Adrenal gland (tissue), 9 donors: ENCODE measurements at regions not wholly inside any gene's neighbourhood (a gene's known extent, or its start where the extent isn't known, plus 50 kb on each side); places are given as distances from the start of the nearest gene placed in this dataset.

Experiments used
- DNase-seq, 7 donors: peaks; one replicate each; pipeline ENCODE4 v3.0.0-alpha.2; 2019 to 2020
- H3K27ac ChIP-seq, 5 donors: fragments of 200-600 bp; sonication (generic) in 4 of 5; 1 replicate in 3 of 5; 2 replicates in 2 of 5; pipeline versions ENCODE4 v1.5.1 to v1.8.0; 2016 to 2020; ENCODE audit warnings: mild to moderate bottlenecking in 1 of 5
- H3K27me3 ChIP-seq: fragments of 200-600 bp; 2 replicates; pipeline ENCODE4 v1.8.0; 2021
- H3K36me3 ChIP-seq, 2 donors: fragments of 200-600 bp; replicated peaks in 1 of 2; 1 replicate in 1 of 2; 2 replicates in 1 of 2; pipeline versions ENCODE4 v1.5.1 to v1.8.0; 2018 to 2022
- H3K4me1 ChIP-seq, 2 donors: fragments of 200-600 bp; replicated peaks in 1 of 2; 1 replicate in 1 of 2; 2 replicates in 1 of 2; pipeline versions ENCODE4 v1.5.1 to v1.8.0; 2018 to 2021
- H3K4me3 ChIP-seq, 4 donors: fragments of 200-600 bp; sonication (generic) in 3 of 4; one replicate each; pipeline ENCODE4 v1.5.1; 2016 to 2018
- H3K9me3 ChIP-seq, 3 donors: fragments of 200-600 bp; sonication (generic) in 1 of 3; replicated peaks in 1 of 3; 1 replicate in 2 of 3; 2 replicates in 1 of 3; pipeline versions ENCODE4 v1.5.1 to v1.8.0; 2016 to 2021
- POLR2A ChIP-seq, 2 donors: fragments of 450-650 bp; IDR thresholded peaks; one replicate each; pipeline ENCODE4 v1.6.1; 2017; ENCODE audit warnings: antibody characterized with exemption in 2 of 2, mild to moderate bottlenecking in 2 of 2, moderate library complexity in 1 of 2
- WGBS, 4 donors: extraction: QIAGEN DNeasy Blood & Tissue Kit in 2 of 4; methylation state at CpG; one replicate each; pipeline versions ENCODE4 v1.1.5 to v1.1.7; 2013 to 2017; 5-methylcytosine and 5-hydroxymethylcytosine counted together
- intact Hi-C, 2 donors: fragments of 100-400 bp; cut with DNase I; formaldehyde crosslinking; loops; one replicate each; pipeline versions ENCODE4 v1.14.1 to v1.15.0; 2022 to 2023
- TF ChIP-seq, protein P1 (sequence below), 6 experiments: fragments of 450-650 bp in 4 of 6; fragments of 200-600 bp in 2 of 6; sonication (generic) in 1 of 6; IDR thresholded peaks; 1 replicate in 5 of 6; 2 replicates in 1 of 6; pipeline versions ENCODE4 v1.5.1 to v1.8.0; 2016 to 2021; ENCODE audit warnings: antibody characterized with exemption in 6 of 6, mild to moderate bottlenecking in 2 of 6, moderate library complexity in 1 of 6
- donor health status: healthy with polysubstance abuse.
- donor health status: Bipolar disorder and iron deficiency.
- donor health status: DM: yes; HTN: yes; CAD: no.
- donor health status: DM: no; HTN: no; CAD: no.
- donor health status: DM: no; HTN: no; CAD: no.

- Histone ChIP-seq H3K27me3 (no peaks in the 10 kb centered on the region), H3K4me3 (no peak overlapping the region), H3K27ac (no peak overlapping the region), H3K36me3 (no peaks in the 10 kb centered on the region), H3K4me1 (no peaks in the 10 kb centered on the region), H3K9me3 (no peaks in the 10 kb centered on the region)
- TF ChIP-seq POLR2A (IDR thresholded peaks at IDR 0.05): no peak
- TF ChIP-seq, protein P1, sequence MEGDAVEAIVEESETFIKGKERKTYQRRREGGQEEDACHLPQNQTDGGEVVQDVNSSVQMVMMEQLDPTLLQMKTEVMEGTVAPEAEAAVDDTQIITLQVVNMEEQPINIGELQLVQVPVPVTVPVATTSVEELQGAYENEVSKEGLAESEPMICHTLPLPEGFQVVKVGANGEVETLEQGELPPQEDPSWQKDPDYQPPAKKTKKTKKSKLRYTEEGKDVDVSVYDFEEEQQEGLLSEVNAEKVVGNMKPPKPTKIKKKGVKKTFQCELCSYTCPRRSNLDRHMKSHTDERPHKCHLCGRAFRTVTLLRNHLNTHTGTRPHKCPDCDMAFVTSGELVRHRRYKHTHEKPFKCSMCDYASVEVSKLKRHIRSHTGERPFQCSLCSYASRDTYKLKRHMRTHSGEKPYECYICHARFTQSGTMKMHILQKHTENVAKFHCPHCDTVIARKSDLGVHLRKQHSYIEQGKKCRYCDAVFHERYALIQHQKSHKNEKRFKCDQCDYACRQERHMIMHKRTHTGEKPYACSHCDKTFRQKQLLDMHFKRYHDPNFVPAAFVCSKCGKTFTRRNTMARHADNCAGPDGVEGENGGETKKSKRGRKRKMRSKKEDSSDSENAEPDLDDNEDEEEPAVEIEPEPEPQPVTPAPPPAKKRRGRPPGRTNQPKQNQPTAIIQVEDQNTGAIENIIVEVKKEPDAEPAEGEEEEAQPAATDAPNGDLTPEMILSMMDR (IDR thresholded peaks at IDR 0.05): no peak
- DNase-seq: no peak
- intact Hi-C loops: no loop called here
- 75 to 87% (median 83%) methylated on average over 3 of the region's 3 CpGs for WGBS, 4 donors
Measured at GRCh38 chr2:6072768-6073167, 380.6 kb downstream of the SOX11 start.

DNA sequence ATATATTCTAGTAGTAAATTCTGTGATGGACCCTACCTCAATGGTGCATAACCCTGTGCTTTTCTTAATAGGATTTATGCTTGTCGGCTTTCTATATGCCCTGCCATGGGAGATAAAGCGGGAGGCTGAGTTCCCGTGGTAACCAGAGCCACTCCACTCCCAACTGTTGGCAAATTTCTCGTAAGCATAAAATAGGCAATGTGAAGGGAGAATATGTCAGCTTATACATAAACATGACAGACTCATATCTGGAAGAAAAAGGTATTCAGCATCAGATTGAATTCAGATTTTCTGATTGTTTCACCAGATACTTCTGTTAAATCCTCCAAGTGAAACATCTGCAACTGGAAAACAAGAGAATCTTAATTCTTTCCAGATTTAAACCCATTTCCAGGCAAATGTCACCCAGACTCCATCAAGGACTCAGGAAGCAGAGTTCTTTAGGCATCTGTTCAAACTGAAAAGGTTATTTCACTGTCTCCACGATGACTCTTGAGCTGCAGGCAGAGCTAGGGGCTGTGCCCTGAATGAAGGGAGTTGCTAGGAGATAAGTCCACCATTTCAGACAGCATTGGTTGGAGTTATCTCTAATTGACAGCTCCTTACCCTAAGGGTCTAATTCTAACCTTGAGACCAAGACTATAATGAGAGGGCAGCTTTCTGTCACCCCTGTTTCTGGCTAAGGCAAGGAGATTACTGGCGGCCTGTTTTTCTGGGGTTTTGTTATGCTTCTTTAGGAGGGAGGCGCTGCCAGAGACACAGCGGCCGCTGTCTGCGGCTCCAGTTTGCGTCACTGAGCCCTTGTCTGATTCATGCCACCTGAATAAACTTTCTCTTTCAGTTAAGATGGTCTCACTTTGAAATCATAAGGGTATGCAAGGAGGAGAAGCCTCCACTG lies 381.3 kb downstream of the SOX11 start:
- peak; percentile 32 to 62 (median 51) for DNase-seq
- Histone ChIP-seq H3K36me3 (no peaks in the 10 kb centered on the region), H3K27ac (peak overlapping the region in 3 of 5 donors; percentile 43 to 75 (median 72)), H3K4me3 (peak overlapping the region in 1 of 4 donors; percentile 17), H3K27me3 (no peaks in the 10 kb centered on the region), H3K4me1 (no peaks in the 10 kb centered on the region), H3K9me3 (no peaks in the 10 kb centered on the region)
- intact Hi-C loops: no loop called here
- 38 to 45% (median 44%) methylated on average over 11 of the region's 11 CpGs for WGBS, 4 donors
- TF ChIP-seq, protein P1 (IDR thresholded peaks at IDR 0.05): no peak
- no peak for TF ChIP-seq POLR2A (IDR thresholded peaks at IDR 0.05)

- Histone ChIP-seq H3K4me3 (peak overlapping the region in 1 of 4 donors; percentile 17), H3K27me3 (no peaks in the 10 kb centered on the region), H3K27ac (peak overlapping the region in 3 of 5 donors; percentile 29 to 75 (median 43)), H3K9me3 (no peaks in the 10 kb centered on the region), H3K36me3 (no peaks in the 10 kb centered on the region), H3K4me1 (no peaks in the 10 kb centered on the region)
- no peak for DNase-seq
- intact Hi-C loops: no loop called here
- 80 to 87% (median 82%) methylated on average over 9 of the region's 9 CpGs for WGBS, 4 donors
- TF ChIP-seq, protein P1 (IDR thresholded peaks at IDR 0.05): no peak
- TF ChIP-seq POLR2A (IDR thresholded peaks at IDR 0.05): no peak
Measured at GRCh38 chr2:6074089-6074643, 382.0 kb downstream of the SOX11 start.

DNA sequence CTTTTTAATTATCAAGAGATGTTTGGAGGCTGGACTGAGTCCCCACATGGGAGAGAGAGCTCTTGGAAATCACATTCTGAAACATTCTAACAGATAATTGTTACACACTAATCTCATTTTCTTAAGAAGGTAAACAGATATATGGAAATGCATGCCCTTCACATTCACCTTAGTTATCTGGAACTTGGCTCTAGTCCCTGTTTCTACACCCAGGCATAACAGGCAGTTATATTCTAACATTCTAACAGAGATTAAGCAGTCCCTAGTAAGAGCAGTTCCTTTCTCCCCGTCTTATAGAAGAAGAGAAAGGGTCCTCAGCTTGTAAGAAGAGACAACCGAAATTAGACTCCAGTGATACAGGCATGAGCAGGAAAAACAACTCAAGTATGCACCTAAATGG lies 385.4 kb downstream of the SOX11 start:
- Histone ChIP-seq H3K36me3 (no peaks in the 10 kb centered on the region), H3K9me3 (no peaks in the 10 kb centered on the region), H3K27me3 (no peaks in the 10 kb centered on the region), H3K4me1 (no peaks in the 10 kb centered on the region), H3K4me3 (no peak overlapping the region), H3K27ac (no peak overlapping the region)
- intact Hi-C loops: no loop called here
- TF ChIP-seq, protein P1 (IDR thresholded peaks at IDR 0.05): no peak
- no peak for TF ChIP-seq POLR2A (IDR thresholded peaks at IDR 0.05)
- WGBS, 4 donors: 53 to 76% (median 69%) methylated on average over 2 of the region's 2 CpGs
- no peak for DNase-seq
